Naive B cell (primary cell): ENCODE measurements at regions not wholly inside any gene's neighbourhood (a gene's known extent, or its start where the extent isn't known, plus 50 kb on each side); places are given as distances from the start of the nearest gene placed in this dataset.

ENCODE experiments used
- ATAC-seq, 2 donors: fragments of 150-1000 bp; cut with Tn5 transposase; 2 replicates each; pipeline ENCODE4 v1.10.0; 2021; ENCODE audit warnings: low read depth in 2 of 2, mild to moderate bottlenecking in 2 of 2, moderate library complexity in 2 of 2
- DNase-seq: peaks from one replicate; pipeline ENCODE4 v3.0.0; 2022
- H3K27ac Mint-ChIP-seq, 6 donors: one replicate each; pipeline ENCODE4 v1.8.0; 2020 to 2022; ENCODE audit warnings: mild to moderate bottlenecking in 6 of 6, mixed read lengths in 6 of 6, moderate library complexity in 5 of 6, inconsistent platforms in 2 of 6
- H3K27me3 Mint-ChIP-seq, 3 donors: one replicate each; pipeline ENCODE4 v1.8.0; 2021 to 2022; ENCODE audit warnings: mixed read lengths in 3 of 3, mild to moderate bottlenecking in 1 of 3
- H3K36me3 Mint-ChIP-seq, 2 donors: one replicate each; pipeline ENCODE4 v1.8.0; 2020 to 2022; ENCODE audit warnings: mixed read lengths in 2 of 2, inconsistent platforms in 1 of 2, mild to moderate bottlenecking in 1 of 2
- H3K4me1 Mint-ChIP-seq, 3 donors: one replicate each; pipeline ENCODE4 v1.8.0; 2020 to 2022; ENCODE audit warnings: mixed read lengths in 3 of 3, inconsistent platforms in 1 of 3, mild to moderate bottlenecking in 1 of 3, moderate library complexity in 1 of 3
- H3K4me3 Mint-ChIP-seq, 8 donors: one replicate each; pipeline ENCODE4 v1.8.0; 2020 to 2022; ENCODE audit warnings: mild to moderate bottlenecking in 8 of 8, mixed read lengths in 8 of 8, moderate library complexity in 8 of 8, inconsistent platforms in 2 of 8
- H3K9me3 Mint-ChIP-seq, 7 donors: one replicate each; pipeline ENCODE4 v1.8.0; 2020 to 2022; ENCODE audit warnings: mixed read lengths in 7 of 7, mild to moderate bottlenecking in 5 of 7, inconsistent platforms in 2 of 7, moderate library complexity in 1 of 7

DNA sequence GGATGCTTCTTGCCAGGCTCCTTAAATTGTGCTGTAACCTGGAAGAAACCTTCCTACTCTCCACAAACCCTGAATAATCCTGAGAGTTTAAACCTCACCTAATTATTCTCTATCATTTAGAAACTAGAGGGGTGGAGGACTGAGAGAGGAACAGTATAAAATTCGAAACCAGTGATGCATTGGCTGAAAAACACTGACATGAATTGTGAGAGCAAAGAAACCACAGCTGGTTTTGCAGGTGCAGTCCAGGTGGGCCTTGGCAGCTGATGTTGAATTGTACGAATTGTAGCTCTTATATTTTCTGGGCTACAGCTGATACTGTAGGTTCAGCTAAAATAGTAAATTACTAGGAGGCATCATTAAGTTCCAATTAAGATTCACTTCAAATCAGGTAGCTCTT lies 227.0 kb upstream of the SLITRK5 start:
- DNase-seq (no peak), ATAC-seq (no peak)
- H3K27ac Mint-ChIP-seq, result no peak overlapping the region
- no peak overlapping the region for H3K4me3 Mint-ChIP-seq
- no peaks in the 10 kb centered on the region for H3K36me3 Mint-ChIP-seq
- H3K4me1 Mint-ChIP-seq, result no peaks in the 10 kb centered on the region
- peaks cover 0 to 8% (median 5%) of the 10 kb centered on the region in 7 donors for H3K9me3 Mint-ChIP-seq
- H3K27me3 Mint-ChIP-seq, result no peaks in the 10 kb centered on the region

GRCh38 chr13:87452281-87452680 lies 218.9 kb upstream of the SLITRK5 start:
- ATAC-seq, result no peak
- Mint-ChIP-seq H3K4me1 (no peaks in the 10 kb centered on the region), H3K27me3 (no peaks in the 10 kb centered on the region), H3K27ac (no peak overlapping the region), H3K4me3 (no peak overlapping the region), H3K9me3 (peaks cover 0 to 8% (median under 1%) of the 10 kb centered on the region in 7 donors), H3K36me3 (no peaks in the 10 kb centered on the region)
- DNase-seq, result no peak

DNA sequence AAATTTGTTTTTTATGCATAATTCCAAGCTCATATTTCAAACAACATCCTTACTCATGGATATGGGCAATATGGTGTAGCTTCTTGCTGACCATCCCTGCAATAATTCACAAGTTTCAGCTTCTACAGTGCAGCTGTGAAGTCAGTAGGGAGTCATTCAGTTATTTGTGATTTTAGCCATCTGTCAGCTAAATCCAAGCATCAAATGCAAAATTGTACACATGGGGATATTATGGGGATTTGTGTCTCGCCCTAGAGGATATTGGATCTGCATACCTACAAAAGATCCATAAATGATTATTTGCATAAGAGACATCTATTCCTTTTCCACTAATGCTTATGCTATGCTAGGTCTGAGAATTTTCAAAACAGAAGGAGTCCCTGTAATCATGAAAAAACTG lies 217.9 kb upstream of the SLITRK5 start:
- Mint-ChIP-seq H3K27me3 (no peaks in the 10 kb centered on the region), H3K4me3 (no peak overlapping the region), H3K36me3 (no peaks in the 10 kb centered on the region), H3K9me3 (peaks cover 0 to 6% (median 2%) of the 10 kb centered on the region in 7 donors), H3K27ac (no peak overlapping the region), H3K4me1 (no peaks in the 10 kb centered on the region)
- DNase-seq (no peak), ATAC-seq (no peak)

DNA sequence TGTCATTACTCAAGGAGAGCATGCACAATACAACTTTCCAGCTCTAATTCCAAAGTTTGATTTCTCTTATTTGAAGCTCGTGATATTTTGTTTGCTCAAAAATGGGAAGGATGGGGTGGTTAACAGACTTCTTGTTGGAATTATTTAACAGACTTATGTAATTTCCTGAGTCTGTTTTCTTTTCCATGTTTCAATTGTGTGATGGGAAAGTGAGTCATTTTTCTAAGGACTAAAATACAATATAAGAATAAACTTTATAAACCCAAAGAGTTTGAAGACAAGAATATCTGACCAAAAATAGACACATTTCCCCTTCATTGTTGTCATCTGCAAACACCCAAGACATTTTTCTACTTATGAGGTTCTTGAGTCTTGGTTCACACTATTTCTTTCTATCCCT lies 211.8 kb upstream of the SLITRK5 start:
- H3K27ac Mint-ChIP-seq, result no peak overlapping the region
- H3K27me3 Mint-ChIP-seq, result no peaks in the 10 kb centered on the region
- peaks cover 0 to 6% (median 2%) of the 10 kb centered on the region in 7 donors for H3K9me3 Mint-ChIP-seq
- no peaks in the 10 kb centered on the region for H3K36me3 Mint-ChIP-seq
- ATAC-seq (no peak), DNase-seq (no peak)
- no peak overlapping the region for H3K4me3 Mint-ChIP-seq
- no peaks in the 10 kb centered on the region for H3K4me1 Mint-ChIP-seq

- no peaks in the 10 kb centered on the region for H3K36me3 Mint-ChIP-seq
- no peak overlapping the region for H3K27ac Mint-ChIP-seq
- H3K9me3 Mint-ChIP-seq, result peaks cover 0 to 9% (median 0%) of the 10 kb centered on the region in 7 donors
- H3K27me3 Mint-ChIP-seq, result no peaks in the 10 kb centered on the region
- no peak overlapping the region for H3K4me3 Mint-ChIP-seq
- DNase-seq, result no peak
- no peaks in the 10 kb centered on the region for H3K4me1 Mint-ChIP-seq
- no peak for ATAC-seq
Observed at GRCh38 chr13:87497426-87497825, 173.7 kb upstream of the SLITRK5 start.

DNA sequence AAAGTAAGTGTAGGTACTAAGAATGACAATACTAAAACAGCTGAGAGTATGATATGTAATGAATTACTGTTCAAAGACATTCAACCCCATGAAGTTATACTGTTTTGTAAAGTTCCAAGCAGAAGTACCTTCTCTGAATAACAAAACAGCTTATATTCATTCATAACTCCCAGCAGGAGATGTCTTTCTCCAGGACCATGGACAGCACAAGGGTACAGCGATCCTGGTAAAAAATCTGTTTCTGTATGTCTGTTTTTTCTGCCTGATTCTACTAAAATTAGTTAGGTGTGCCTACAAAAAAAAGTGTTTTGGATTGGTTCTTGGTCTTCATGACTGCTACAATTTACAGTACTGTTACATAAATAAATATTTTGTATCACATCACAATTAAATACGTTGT lies 172.5 kb upstream of the SLITRK5 start:
- Mint-ChIP-seq H3K4me3 (no peak overlapping the region), H3K27ac (no peak overlapping the region), H3K9me3 (peaks cover 0 to 9% (median 0%) of the 10 kb centered on the region in 7 donors), H3K36me3 (no peaks in the 10 kb centered on the region), H3K27me3 (no peaks in the 10 kb centered on the region), H3K4me1 (no peaks in the 10 kb centered on the region)
- ATAC-seq (no peak), DNase-seq (no peak)

GRCh38 chr13:87524775-87525174 lies 146.4 kb upstream of the SLITRK5 start:
- H3K4me3 Mint-ChIP-seq, result no peak overlapping the region
- no peak for DNase-seq
- H3K27ac Mint-ChIP-seq, result no peak overlapping the region
- no peaks in the 10 kb centered on the region for H3K4me1 Mint-ChIP-seq
- ATAC-seq, result no peak
- H3K36me3 Mint-ChIP-seq, result no peaks in the 10 kb centered on the region
- H3K27me3 Mint-ChIP-seq, result no peaks in the 10 kb centered on the region
- peaks cover 0 to 7% (median 3%) of the 10 kb centered on the region in 7 donors for H3K9me3 Mint-ChIP-seq

- Mint-ChIP-seq H3K27me3 (no peaks in the 10 kb centered on the region), H3K4me1 (no peaks in the 10 kb centered on the region)
Observed at GRCh38 chr13:87533776-87534175, 137.4 kb upstream of the SLITRK5 start.

DNA sequence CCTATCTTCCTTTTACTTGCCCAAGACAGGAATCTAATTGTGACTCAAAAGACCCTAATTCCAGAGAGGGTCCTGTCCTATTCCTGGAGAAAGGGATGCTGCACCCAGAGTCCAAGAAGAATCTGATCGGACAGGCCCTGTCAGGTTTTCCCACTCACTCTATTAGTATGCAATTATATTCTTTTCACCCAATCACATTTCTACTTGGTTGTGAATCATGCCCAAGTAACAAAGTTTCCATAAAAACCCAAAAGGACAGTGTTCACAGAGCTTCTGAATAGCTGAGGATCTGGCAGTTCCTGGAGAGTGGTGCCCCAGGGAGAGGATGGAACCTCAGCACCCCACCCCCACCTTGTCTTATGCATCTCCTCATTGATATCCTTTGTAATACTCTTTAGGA lies 135.3 kb upstream of the SLITRK5 start:
- no peak overlapping the region for H3K27ac Mint-ChIP-seq
- H3K9me3 Mint-ChIP-seq, result peaks cover 0 to 6% (median 0%) of the 10 kb centered on the region in 7 donors
- H3K27me3 Mint-ChIP-seq, result no peaks in the 10 kb centered on the region
- H3K4me3 Mint-ChIP-seq, result no peak overlapping the region
- DNase-seq (no peak), ATAC-seq (no peak)
- H3K36me3 Mint-ChIP-seq, result no peaks in the 10 kb centered on the region
- no peaks in the 10 kb centered on the region for H3K4me1 Mint-ChIP-seq

More at GRCh38 chr13:87533776-87534175, 137.4 kb upstream of the SLITRK5 start:
- Mint-ChIP-seq H3K4me3 (no peak overlapping the region), H3K27ac (no peak overlapping the region), H3K9me3 (peaks cover 0 to 12% (median 3%) of the 10 kb centered on the region in 7 donors), H3K36me3 (no peaks in the 10 kb centered on the region)
- ATAC-seq (no peak), DNase-seq (no peak)

DNA sequence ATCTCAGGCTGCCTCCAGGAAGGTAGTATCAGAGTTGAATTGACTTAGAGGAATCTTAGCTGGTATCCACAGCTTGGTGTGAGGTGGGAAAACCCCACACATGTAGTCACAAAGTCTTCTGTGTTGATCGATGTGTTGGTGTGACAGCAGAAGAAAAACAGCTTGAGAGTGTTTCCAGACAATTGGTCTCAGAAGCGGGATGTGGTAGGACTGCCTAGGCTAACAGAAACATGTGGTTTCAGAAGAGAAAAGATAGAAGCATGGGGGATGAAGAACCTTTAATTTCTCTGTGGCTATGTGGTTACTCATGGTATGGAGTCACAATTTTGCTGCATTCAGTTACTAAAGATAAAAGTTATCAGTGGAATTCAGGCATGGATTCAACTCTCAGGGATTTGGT lies 134.7 kb upstream of the SLITRK5 start:
- Mint-ChIP-seq H3K27ac (no peak overlapping the region), H3K9me3 (peaks cover 0 to 6% (median 0%) of the 10 kb centered on the region in 7 donors), H3K36me3 (no peaks in the 10 kb centered on the region), H3K27me3 (no peaks in the 10 kb centered on the region), H3K4me1 (no peaks in the 10 kb centered on the region), H3K4me3 (no peak overlapping the region)
- ATAC-seq (no peak), DNase-seq (no peak)

DNA sequence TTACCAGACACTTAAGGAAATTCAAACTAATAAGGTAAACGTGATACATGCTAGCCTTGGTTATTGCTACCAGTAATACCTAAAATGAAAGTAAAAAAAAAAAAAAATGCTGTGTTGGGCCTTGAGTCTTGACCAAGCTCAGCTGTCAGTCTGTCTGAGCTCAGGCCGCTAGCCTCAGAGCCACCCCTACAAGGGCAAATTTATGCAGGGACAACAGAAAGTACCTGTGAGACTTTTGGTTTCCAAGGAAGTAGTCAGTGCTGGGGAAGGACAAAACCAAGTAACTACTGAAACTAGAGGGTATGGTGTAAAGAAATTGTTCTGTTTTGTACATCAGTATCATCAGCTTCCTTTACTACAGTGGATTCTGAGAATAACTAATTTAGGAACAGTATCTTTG lies 134.3 kb upstream of the SLITRK5 start:
- H3K27me3 Mint-ChIP-seq, result no peaks in the 10 kb centered on the region
- peaks cover 0 to 6% (median 0%) of the 10 kb centered on the region in 7 donors for H3K9me3 Mint-ChIP-seq
- no peak overlapping the region for H3K4me3 Mint-ChIP-seq
- H3K4me1 Mint-ChIP-seq, result no peaks in the 10 kb centered on the region
- no peaks in the 10 kb centered on the region for H3K36me3 Mint-ChIP-seq
- ATAC-seq (no peak), DNase-seq (no peak)
- H3K27ac Mint-ChIP-seq, result no peak overlapping the region

DNA sequence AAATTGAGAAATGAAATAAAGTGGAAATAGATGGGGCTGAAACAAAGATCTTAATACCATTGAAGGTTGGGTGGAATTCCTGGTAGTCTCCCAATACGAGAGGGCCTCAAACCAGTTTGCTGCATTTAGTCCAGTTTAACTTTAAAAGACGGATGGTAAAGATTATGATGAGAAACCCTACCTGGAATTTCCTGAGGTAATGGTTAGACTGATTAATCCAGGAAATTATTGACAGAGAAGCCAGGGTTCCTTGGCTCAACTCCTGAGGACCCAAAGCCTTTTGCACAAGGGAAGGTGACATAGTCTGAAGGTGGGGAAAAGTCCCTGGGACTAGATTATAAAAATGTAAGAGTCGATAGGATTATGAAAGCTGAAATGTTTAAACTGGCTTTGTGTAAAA lies 133.2 kb upstream of the SLITRK5 start:
- H3K9me3 Mint-ChIP-seq, result peaks cover 0 to 6% (median 0%) of the 10 kb centered on the region in 7 donors
- no peak overlapping the region for H3K27ac Mint-ChIP-seq
- no peaks in the 10 kb centered on the region for H3K4me1 Mint-ChIP-seq
- ATAC-seq, result no peak
- no peaks in the 10 kb centered on the region for H3K27me3 Mint-ChIP-seq
- no peaks in the 10 kb centered on the region for H3K36me3 Mint-ChIP-seq
- DNase-seq, result no peak
- no peak overlapping the region for H3K4me3 Mint-ChIP-seq

DNA sequence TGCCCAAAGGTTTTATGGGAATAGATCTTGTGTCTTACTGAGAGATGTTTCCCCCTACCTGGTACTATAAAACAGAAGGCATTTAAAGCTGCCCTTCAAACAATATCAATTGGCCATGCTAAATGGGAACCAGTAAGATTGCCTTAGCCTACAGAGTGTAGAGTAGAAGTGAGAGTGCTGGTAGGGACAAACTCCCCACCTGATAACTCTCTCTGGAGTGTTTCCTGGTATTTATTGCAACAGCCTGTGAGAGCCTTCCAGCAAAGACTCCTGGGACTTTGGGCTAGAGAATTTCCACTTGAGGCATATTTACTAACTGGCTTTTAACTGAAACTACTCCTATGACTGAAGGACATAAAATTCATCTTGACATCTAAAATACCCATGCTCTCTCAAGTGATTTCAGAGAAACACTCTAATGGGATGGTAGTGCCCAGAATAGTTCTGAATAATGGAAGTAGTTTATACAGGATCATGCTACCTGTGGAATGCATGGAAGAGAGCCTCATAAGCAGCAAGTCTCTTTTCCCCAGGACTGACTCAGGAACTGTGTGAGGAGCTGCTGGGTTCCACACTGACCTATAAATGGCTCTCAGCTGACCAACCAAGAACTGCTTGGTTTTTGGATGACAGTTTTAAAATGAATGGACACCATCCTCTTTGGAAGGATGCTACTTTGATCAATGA lies 132.7 kb upstream of the SLITRK5 start:
- Mint-ChIP-seq H3K27me3 (no peaks in the 10 kb centered on the region), H3K4me3 (no peak overlapping the region), H3K4me1 (no peaks in the 10 kb centered on the region), H3K36me3 (no peaks in the 10 kb centered on the region), H3K27ac (no peak overlapping the region), H3K9me3 (peaks cover 0 to 6% (median 3%) of the 10 kb centered on the region in 7 donors)
- ATAC-seq (no peak), DNase-seq (no peak)

DNA sequence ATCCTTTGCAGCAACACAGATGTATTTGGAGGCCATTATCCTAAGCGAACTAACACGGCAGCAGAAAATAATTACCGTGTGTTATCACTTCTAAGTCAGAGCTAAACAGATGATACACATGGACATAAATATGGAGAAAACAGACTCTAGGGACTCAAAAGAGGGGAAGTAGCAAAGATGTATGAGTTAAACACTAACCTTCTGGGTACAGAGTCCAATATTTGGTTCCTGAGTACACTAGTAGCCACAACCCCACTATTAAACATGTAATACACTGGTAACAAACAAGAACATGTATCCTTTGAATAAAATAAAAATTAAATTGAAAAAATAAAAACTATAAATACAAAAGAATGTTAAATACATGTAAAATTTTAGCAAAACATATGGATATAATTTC lies 118.0 kb upstream of the SLITRK5 start:
- no peak overlapping the region for H3K4me3 Mint-ChIP-seq
- H3K27me3 Mint-ChIP-seq, result no peaks in the 10 kb centered on the region
- peaks cover 0 to 4% (median 2%) of the 10 kb centered on the region in 7 donors for H3K9me3 Mint-ChIP-seq
- no peaks in the 10 kb centered on the region for H3K4me1 Mint-ChIP-seq
- no peaks in the 10 kb centered on the region for H3K36me3 Mint-ChIP-seq
- no peak for ATAC-seq
- no peak overlapping the region for H3K27ac Mint-ChIP-seq
- DNase-seq, result no peak

DNA sequence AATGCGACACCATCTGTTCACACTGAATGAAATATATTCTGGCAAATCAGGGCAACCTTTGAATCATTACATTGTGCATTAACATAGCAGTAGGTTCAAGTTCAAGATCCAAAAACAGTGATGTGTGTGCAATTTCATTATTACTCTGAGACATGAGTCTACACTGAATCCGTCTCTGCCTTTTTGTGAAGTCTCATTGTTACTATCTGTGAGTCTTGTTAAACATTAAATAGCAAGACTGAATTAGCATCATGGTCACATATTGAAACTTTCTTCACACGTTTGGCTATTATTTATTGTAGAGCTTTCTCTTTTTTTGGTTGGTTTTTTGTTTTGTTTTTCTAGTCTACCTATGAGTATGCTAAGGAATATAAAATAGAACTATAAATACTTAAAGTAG lies 117.1 kb upstream of the SLITRK5 start:
- no peak overlapping the region for H3K4me3 Mint-ChIP-seq
- no peaks in the 10 kb centered on the region for H3K27me3 Mint-ChIP-seq
- no peak for DNase-seq
- H3K27ac Mint-ChIP-seq, result no peak overlapping the region
- H3K36me3 Mint-ChIP-seq, result no peaks in the 10 kb centered on the region
- H3K9me3 Mint-ChIP-seq, result peaks cover 0 to 4% (median 0%) of the 10 kb centered on the region in 7 donors
- ATAC-seq, result no peak
- no peaks in the 10 kb centered on the region for H3K4me1 Mint-ChIP-seq
